ENCODE measurements at regions not wholly inside any gene's neighbourhood (a gene's known extent, or its start where the extent isn't known, plus 50 kb on each side); places are given as distances from the start of the nearest gene placed in this dataset.
"Not testable (repeated sequence)": the region's sequence is repeated elsewhere in the genome, so short reads cannot be mapped to it uniquely, and the experiment has no call there.

- H3K4me3 ChIP-seq (ENCODE audit: low read depth, low read length) = no peak overlapping the region
- TF ChIP-seq, protein P1, sequence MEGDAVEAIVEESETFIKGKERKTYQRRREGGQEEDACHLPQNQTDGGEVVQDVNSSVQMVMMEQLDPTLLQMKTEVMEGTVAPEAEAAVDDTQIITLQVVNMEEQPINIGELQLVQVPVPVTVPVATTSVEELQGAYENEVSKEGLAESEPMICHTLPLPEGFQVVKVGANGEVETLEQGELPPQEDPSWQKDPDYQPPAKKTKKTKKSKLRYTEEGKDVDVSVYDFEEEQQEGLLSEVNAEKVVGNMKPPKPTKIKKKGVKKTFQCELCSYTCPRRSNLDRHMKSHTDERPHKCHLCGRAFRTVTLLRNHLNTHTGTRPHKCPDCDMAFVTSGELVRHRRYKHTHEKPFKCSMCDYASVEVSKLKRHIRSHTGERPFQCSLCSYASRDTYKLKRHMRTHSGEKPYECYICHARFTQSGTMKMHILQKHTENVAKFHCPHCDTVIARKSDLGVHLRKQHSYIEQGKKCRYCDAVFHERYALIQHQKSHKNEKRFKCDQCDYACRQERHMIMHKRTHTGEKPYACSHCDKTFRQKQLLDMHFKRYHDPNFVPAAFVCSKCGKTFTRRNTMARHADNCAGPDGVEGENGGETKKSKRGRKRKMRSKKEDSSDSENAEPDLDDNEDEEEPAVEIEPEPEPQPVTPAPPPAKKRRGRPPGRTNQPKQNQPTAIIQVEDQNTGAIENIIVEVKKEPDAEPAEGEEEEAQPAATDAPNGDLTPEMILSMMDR (conservative IDR thresholded peaks at IDR 0.05; ENCODE audit: low read depth, low read length) = no peak
- no peak for DNase-seq (ENCODE audit: low read depth)
Measured at GRCh38 chr1:143718524-143718923, 253.3 kb downstream of the FAM72C start.

GRCh38 chr1:143718021-143718420 lies 253.8 kb downstream of the FAM72C start:
- no peak for DNase-seq (ENCODE audit: low read depth)
- no peak overlapping the region for H3K4me3 ChIP-seq (ENCODE audit: low read depth, low read length)
- TF ChIP-seq, protein P1 (conservative IDR thresholded peaks at IDR 0.05; ENCODE audit: low read depth, low read length) = no peak

DNA sequence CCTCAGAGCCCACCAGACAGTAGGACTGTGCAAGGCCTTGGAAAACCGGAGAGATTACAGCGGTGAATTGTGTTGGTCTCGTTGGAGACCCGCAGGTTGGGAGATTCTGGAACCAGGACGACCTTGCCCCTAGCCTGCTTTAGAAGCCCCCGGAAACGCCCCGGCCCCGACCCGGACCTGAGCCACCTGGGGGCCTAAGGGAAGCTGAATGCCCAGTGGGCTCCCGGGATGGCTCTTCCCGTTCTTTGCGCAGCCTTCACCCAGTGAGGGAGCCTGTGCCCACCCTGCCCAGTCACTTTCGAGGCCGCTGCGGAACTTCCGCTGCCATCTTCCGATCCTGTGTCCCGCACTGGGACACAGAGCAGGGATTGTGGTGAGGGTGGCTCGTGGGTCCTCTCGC lies 254.4 kb downstream of the FAM72C start:
- no peak for DNase-seq (ENCODE audit: low read depth)

DNA sequence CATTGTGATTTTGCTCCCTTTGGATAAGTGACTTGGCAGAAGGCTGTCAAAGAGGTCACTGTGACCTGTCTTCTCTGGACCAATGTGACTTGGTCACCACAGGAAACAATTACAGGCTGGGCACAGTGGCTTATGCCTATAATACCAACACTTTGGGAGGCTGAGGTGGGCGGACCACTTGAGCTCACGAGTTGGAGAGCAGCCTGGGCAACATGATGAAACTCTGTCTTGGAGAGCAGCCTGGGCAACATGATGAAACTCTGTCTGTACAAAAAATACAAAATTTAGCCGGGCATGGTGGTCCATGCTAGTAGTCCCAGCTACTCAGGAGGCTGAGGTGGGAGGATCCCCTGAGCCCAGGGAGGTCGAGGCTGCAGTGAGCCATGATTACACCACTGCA lies 256.9 kb downstream of the FAM72C start:
- H3K4me3 ChIP-seq (ENCODE audit: low read depth, low read length); DNase-seq (ENCODE audit: low read depth): not testable (repeated sequence)

More for the DNA sequence above, 254.4 kb downstream of the FAM72C start:
- TF ChIP-seq, protein P1 (conservative IDR thresholded peaks at IDR 0.05; ENCODE audit: low read depth, low read length) = no peak
- no peak overlapping the region for H3K4me3 ChIP-seq (ENCODE audit: low read depth, low read length)

- peak; percentile 4 for DNase-seq (ENCODE audit: low read depth)
Measured at GRCh38 chr1:143709606-143710259, 262.1 kb downstream of the FAM72C start.

GRCh38 chr1:143702739-143703138 lies 269.0 kb downstream of the FAM72C start:
- H3K4me3 ChIP-seq (ENCODE audit: low read depth, low read length); DNase-seq (ENCODE audit: low read depth): not testable (repeated sequence)

More at GRCh38 chr1:143709606-143710259, 262.1 kb downstream of the FAM72C start:
- TF ChIP-seq, protein P1 (conservative IDR thresholded peaks at IDR 0.05; ENCODE audit: low read depth, low read length) = peak; percentile 13
- not testable (repeated sequence) for H3K4me3 ChIP-seq (ENCODE audit: low read depth, low read length)

DNA sequence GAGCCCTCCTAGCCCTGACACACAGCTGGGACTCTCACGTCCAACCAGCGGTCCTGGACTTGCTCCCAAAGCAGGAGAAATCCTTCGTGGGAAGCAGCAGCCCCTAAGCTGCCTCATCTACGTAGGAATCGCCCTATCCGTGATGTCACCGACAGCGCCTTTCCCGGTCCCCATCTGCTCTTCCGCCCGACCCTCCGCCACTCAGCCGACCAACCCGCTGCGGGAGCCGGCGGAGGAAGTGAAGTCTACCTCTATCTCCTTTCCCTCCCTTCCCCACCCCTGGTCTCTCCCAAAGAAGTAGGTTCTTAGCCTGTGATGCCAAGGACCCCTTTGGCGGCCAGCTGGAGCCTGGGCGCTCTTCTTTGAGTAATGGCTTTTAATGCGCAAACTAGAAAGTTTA lies 272.1 kb downstream of the FAM72C start:
- DNase-seq (ENCODE audit: low read depth) = no peak
- H3K4me3 ChIP-seq (ENCODE audit: low read depth, low read length) = no peak overlapping the region
- TF ChIP-seq, protein P1 (conservative IDR thresholded peaks at IDR 0.05; ENCODE audit: low read depth, low read length) = no peak

- TF ChIP-seq, protein P1 (conservative IDR thresholded peaks at IDR 0.05; ENCODE audit: low read depth, low read length) = no peak
- H3K4me3 ChIP-seq (ENCODE audit: low read depth, low read length) = no peak overlapping the region
- no peak for DNase-seq (ENCODE audit: low read depth)
Measured at GRCh38 chr1:143699115-143699514, 272.7 kb downstream of the FAM72C start.

Data from choroid plexus epithelial cell (primary cell).